Hepatocyte (in vitro differentiated cells): ENCODE measurements at regions not wholly inside any gene's neighbourhood (a gene's known extent, or its start where the extent isn't known, plus 50 kb on each side); places are given as distances from the start of the nearest gene placed in this dataset.

Experiments used
- CTCF ChIP-seq: fragments of 200-600 bp; sonication (generic); IDR thresholded peaks from 2 replicates; pipeline ENCODE4 v1.5.1; 2016; ENCODE audit warnings: antibody characterized with exemption, mild to moderate bottlenecking; ENCODE audit not compliant: poor library complexity
- EZH2 ChIP-seq: fragments of 200-600 bp; sonication (generic); IDR thresholded peaks from 2 replicates; pipeline ENCODE4 v1.6.1; 2016; ENCODE audit warnings: antibody characterized with exemption, mild to moderate bottlenecking, borderline replicate concordance
- EZH2phosphoT487 ChIP-seq: fragments of 200-600 bp; sonication (generic); IDR thresholded peaks from one replicate; pipeline ENCODE4 v1.6.1; 2018; ENCODE audit warnings: antibody characterized with exemption, mild to moderate bottlenecking, low read depth, moderate library complexity; ENCODE audit not compliant: unreplicated experiment, severe bottlenecking

DNA sequence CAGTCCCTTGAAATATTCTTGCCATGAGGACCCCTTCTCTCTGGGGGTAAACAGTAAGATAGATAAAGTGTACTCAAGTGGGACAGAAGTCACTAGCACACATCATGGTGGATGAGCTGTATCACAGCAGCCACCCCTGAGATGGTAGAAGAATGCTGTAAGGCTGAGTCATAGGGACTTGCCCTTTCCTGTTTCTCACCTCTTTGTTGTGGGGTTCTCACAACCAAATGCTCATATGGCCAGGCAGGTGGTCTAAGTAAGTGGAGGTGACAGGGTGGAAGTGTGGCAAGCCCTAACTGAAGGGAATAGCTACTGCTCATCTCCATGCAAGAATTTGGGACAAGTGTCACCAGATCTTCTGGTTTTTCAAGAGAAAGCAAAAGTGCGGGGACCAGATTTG, 202.7 kb upstream of the SLC14A2 start:
- no peak for TF ChIP-seq EZH2
- no peak for TF ChIP-seq CTCF
- no peak for TF ChIP-seq EZH2phosphoT487
